Caco-2 (cell line): ENCODE measurements at regions not wholly inside any gene's neighbourhood (a gene's known extent, or its start where the extent isn't known, plus 50 kb on each side); places are given as distances from the start of the nearest gene placed in this dataset.

ENCODE experiments used
- BruUV-seq: library from RNA; stranded (reverse); fragments of 400-500 nt; replicated peaks from 2 replicates; lab custom pipeline; 2021; lab: Mats Ljungman, UMichigan
- CTCF ChIA-PET: fragments of 300-600 bp; sonication (Branson Sonifier 250); formaldehyde crosslinking; loops from one replicate; lab custom pipeline; 2022; ENCODE audit warnings: antibody characterized with exemption; lab: Charles Lee
- POLR2A ChIA-PET: fragments of 300-600 bp; sonication (Branson Sonifier 250); formaldehyde crosslinking; loops from one replicate; lab custom pipeline; 2022; ENCODE audit warnings: antibody characterized with exemption; lab: Charles Lee
- DNase-seq, 2 experiments: peaks; one replicate each; pipeline versions ENCODE4 v3.0.0 to v3.0.0-alpha.2; 2020 to 2022
- H3K27me3 ChIP-seq: replicated peaks from 2 replicates; pipeline ENCODE4 v1.6.0; 2011; ENCODE audit warnings: low read length; ENCODE audit not compliant: control insufficient read depth, insufficient read depth
- H3K36me3 ChIP-seq: 2 replicates; pipeline ENCODE4 v1.5.1; 2011; ENCODE audit warnings: low read length; ENCODE audit not compliant: control insufficient read depth, insufficient read depth
- H3K4me1 ChIP-seq: fragments of 250-450 bp; sonication (Bioruptor Pico); 2 replicates; pipeline ENCODE4 v1.5.1; 2020; ENCODE audit warnings: mild to moderate bottlenecking
- H3K4me3 ChIP-seq: 2 replicates; pipeline ENCODE4 v1.5.1; 2011; ENCODE audit warnings: low read depth, mild to moderate bottlenecking, control low read depth, low read length
- H3K9me3 ChIP-seq: fragments of 250-450 bp; sonication (Bioruptor Pico); 2 replicates; pipeline ENCODE4 v1.5.1; 2020; ENCODE audit warnings: mild to moderate bottlenecking, moderate library complexity
- H3K27ac Mint-ChIP-seq: one replicate; pipeline ENCODE4 v1.8.0; 2022; ENCODE audit warnings: mixed read lengths; ENCODE audit not compliant: unreplicated experiment
- H3K27me3 Mint-ChIP-seq: one replicate; pipeline ENCODE4 v1.8.0; 2022; ENCODE audit warnings: mixed read lengths; ENCODE audit not compliant: insufficient read depth, unreplicated experiment
- H3K36me3 Mint-ChIP-seq: one replicate; pipeline ENCODE4 v1.8.0; 2022; ENCODE audit warnings: mild to moderate bottlenecking, mixed read lengths; ENCODE audit not compliant: insufficient read depth, unreplicated experiment
- H3K4me1 Mint-ChIP-seq: one replicate; pipeline ENCODE4 v1.8.0; 2022; ENCODE audit warnings: low read depth, mixed read lengths; ENCODE audit not compliant: unreplicated experiment
- H3K4me3 Mint-ChIP-seq: one replicate; pipeline ENCODE4 v1.8.0; 2022; ENCODE audit warnings: mild to moderate bottlenecking, moderate library complexity, mixed read lengths; ENCODE audit not compliant: unreplicated experiment
- H3K9me3 Mint-ChIP-seq: one replicate; pipeline ENCODE4 v1.8.0; 2022; ENCODE audit warnings: mixed read lengths; ENCODE audit not compliant: unreplicated experiment
- CTCF ChIP-seq, 2 experiments: fragments of 200-600 bp in 1 of 2; IDR thresholded peaks; 1 replicate in 1 of 2; 2 replicates in 1 of 2; pipeline versions ENCODE4 v1.5.1 to v1.8.0; 2011 to 2022; ENCODE audit warnings: antibody characterized with exemption in 1 of 2, control low read depth in 1 of 2, inconsistent platforms in 1 of 2, low read depth in 1 of 2, low read length in 1 of 2, mild to moderate bottlenecking in 1 of 2, moderate library complexity in 1 of 2; ENCODE audit not compliant: insufficient read depth in 1 of 2, severe bottlenecking in 1 of 2, unreplicated experiment in 1 of 2
- intact Hi-C: fragments of 100-400 bp; cut with micrococcal nuclease; formaldehyde crosslinking; loops from one replicate; pipeline ENCODE4 v1.10.0; 2022; ENCODE audit not compliant: unreplicated experiment

DNA sequence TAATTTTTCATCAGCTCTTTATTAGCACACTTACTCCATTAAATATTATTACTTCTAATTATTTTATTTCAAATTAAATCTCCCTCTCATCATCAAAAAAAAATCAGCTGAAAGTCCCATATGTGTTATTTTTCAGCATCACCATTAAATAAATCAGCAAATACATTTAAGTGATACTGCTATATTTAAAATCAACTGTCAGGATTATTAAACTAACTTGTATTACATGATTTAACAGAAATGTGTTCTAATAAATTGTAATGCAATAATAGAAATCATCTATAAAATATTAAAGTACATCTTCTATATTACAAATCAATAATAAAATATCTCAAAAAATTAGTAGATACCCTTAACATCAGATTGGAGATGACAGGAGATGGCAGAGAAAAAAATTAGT lies 538.6 kb upstream of the MIR17HG start:
- Histone ChIP-seq H3K4me1 (no peaks in the 10 kb centered on the region), H3K9me3 (no peaks in the 10 kb centered on the region), H3K27me3 (no peaks in the 10 kb centered on the region), H3K36me3 (no peaks in the 10 kb centered on the region), H3K4me3 (no peak overlapping the region)
- CTCF ChIA-PET: no interaction called here
- BruUV-seq: no TSS peak
- TF ChIP-seq CTCF (IDR thresholded peaks at IDR 0.05; ENCODE audit: insufficient read depth in 1 of 2, low read depth in 1 of 2, low read length in 1 of 2, severe bottlenecking in 1 of 2, unreplicated experiment in 1 of 2): no peak
- POLR2A ChIA-PET: no interaction called here
- intact Hi-C loops: no loop called here
- no peak overlapping the region for H3K27ac Mint-ChIP-seq
- no peak for DNase-seq
- no peaks in the 10 kb centered on the region for H3K9me3 Mint-ChIP-seq
- H3K27me3 Mint-ChIP-seq: no peaks in the 10 kb centered on the region
- no peaks in the 10 kb centered on the region for H3K36me3 Mint-ChIP-seq
- H3K4me3 Mint-ChIP-seq: no peak overlapping the region
- no peaks in the 10 kb centered on the region for H3K4me1 Mint-ChIP-seq

GRCh38 chr13:90824032-90824431 lies 523.5 kb upstream of the MIR17HG start:
- Histone ChIP-seq H3K27me3 (no peaks in the 10 kb centered on the region), H3K4me3 (no peak overlapping the region), H3K36me3 (no peaks in the 10 kb centered on the region), H3K9me3 (no peaks in the 10 kb centered on the region), H3K4me1 (no peaks in the 10 kb centered on the region)
- Mint-ChIP-seq H3K4me1 (no peaks in the 10 kb centered on the region), H3K27me3 (no peaks in the 10 kb centered on the region), H3K27ac (no peak overlapping the region), H3K36me3 (no peaks in the 10 kb centered on the region), H3K9me3 (peaks cover 10% of the 10 kb centered on the region), H3K4me3 (no peak overlapping the region)
- no TSS peak for BruUV-seq
- ChIA-PET CTCF (no interaction called here), POLR2A (no interaction called here)
- TF ChIP-seq CTCF (IDR thresholded peaks at IDR 0.05; ENCODE audit: insufficient read depth in 1 of 2, low read depth in 1 of 2, low read length in 1 of 2, severe bottlenecking in 1 of 2, unreplicated experiment in 1 of 2): no peak
- DNase-seq: no peak
- intact Hi-C loops: no loop called here

DNA sequence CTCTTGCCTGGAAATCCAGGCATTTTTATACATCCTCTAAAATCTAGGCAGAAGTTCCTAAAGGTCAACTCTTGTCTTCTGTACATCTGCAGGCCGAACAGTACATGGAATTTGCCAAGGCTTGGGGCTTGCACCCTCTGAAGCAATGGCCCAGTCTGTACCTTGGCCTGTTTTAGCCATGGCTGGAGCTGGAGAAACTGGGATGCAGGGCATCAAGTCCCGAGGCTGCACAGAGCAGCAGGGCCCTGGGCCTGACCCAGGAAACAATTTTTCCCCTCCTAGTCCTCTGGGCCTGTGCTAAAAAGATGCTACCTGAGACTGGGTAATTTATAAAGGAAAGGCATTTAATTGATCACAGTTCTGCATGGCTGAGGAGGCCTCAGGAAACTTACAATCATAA lies 520.8 kb upstream of the MIR17HG start:
- no peaks in the 10 kb centered on the region for H3K36me3 ChIP-seq
- POLR2A ChIA-PET: no interaction called here
- no peaks in the 10 kb centered on the region for H3K4me1 Mint-ChIP-seq
- CTCF ChIA-PET: no interaction called here
- TF ChIP-seq CTCF (IDR thresholded peaks at IDR 0.05; ENCODE audit: insufficient read depth in 1 of 2, low read depth in 1 of 2, low read length in 1 of 2, severe bottlenecking in 1 of 2, unreplicated experiment in 1 of 2): no peak
- DNase-seq: no peak
- H3K9me3 Mint-ChIP-seq: peaks cover 13% of the 10 kb centered on the region
- intact Hi-C loops: no loop called here
- no peak overlapping the region for H3K4me3 Mint-ChIP-seq
- no TSS peak for BruUV-seq
- no peaks in the 10 kb centered on the region for H3K27me3 ChIP-seq
- H3K27ac Mint-ChIP-seq: no peak overlapping the region
- H3K36me3 Mint-ChIP-seq: no peaks in the 10 kb centered on the region
- no peaks in the 10 kb centered on the region for H3K9me3 ChIP-seq
- H3K4me1 ChIP-seq: no peaks in the 10 kb centered on the region
- H3K27me3 Mint-ChIP-seq: no peaks in the 10 kb centered on the region
- H3K4me3 ChIP-seq: no peak overlapping the region
